H1 (cell line): ENCODE measurements at regions not wholly inside any gene's neighbourhood (a gene's known extent, or its start where the extent isn't known, plus 50 kb on each side); places are given as distances from the start of the nearest gene placed in this dataset.

ENCODE experiments used
- ATF3 ChIP-seq: IDR thresholded peaks from 2 replicates; pipeline ENCODE4 v1.6.1; 2011; ENCODE audit warnings: low read depth, mild to moderate bottlenecking, low read length; ENCODE audit not compliant: insufficient read depth
- CEBPB ChIP-seq: IDR thresholded peaks from 2 replicates; pipeline ENCODE4 v1.6.1; 2012; ENCODE audit warnings: low read depth, low read length
- CTCF ChIP-seq, 3 experiments: IDR thresholded peaks; 1 replicate in 2 of 3; 2 replicates in 1 of 3; pipeline versions ENCODE4 v1.5.1 to v1.6.1; 2011; ENCODE audit warnings: low read length in 3 of 3, mild to moderate bottlenecking in 3 of 3, inconsistent platforms in 2 of 3, low read depth in 1 of 3, moderate library complexity in 1 of 3; ENCODE audit not compliant: insufficient read depth in 1 of 3; ENCODE audit errors: control extremely low read depth in 1 of 3
- MAFK ChIP-seq: IDR thresholded peaks from 2 replicates; pipeline ENCODE4 v1.6.1; 2012; ENCODE audit warnings: low read depth, mild to moderate bottlenecking, improper control_type of control experiment, low read length
- POLR2A ChIP-seq, 2 experiments: IDR thresholded peaks; 1 replicate in 1 of 2; 2 replicates in 1 of 2; pipeline ENCODE4 v1.6.1; 2011; ENCODE audit warnings: low read depth in 2 of 2, low read length in 2 of 2, mild to moderate bottlenecking in 2 of 2; ENCODE audit errors: control extremely low read depth in 1 of 2
- POLR2AphosphoS5 ChIP-seq: IDR thresholded peaks from 2 replicates; pipeline ENCODE4 v1.6.1; 2011; ENCODE audit warnings: low read depth, low read length
- SIN3A ChIP-seq, 2 experiments: IDR thresholded peaks in 1 of 2; conservative IDR thresholded peaks in 1 of 2; 2 replicates each; pipeline ENCODE4 v1.6.1; 2011 to 2012; ENCODE audit warnings: low read length in 2 of 2, improper control_type of control experiment in 1 of 2, low read depth in 1 of 2, mild to moderate bottlenecking in 1 of 2
- SP1 ChIP-seq: IDR thresholded peaks from 2 replicates; pipeline ENCODE4 v1.6.1; 2011; ENCODE audit warnings: low read depth, low read length
- SRF ChIP-seq: IDR thresholded peaks from 2 replicates; pipeline ENCODE4 v1.6.1; 2011; ENCODE audit warnings: mild to moderate bottlenecking, low read depth, low read length, moderate library complexity
- TBP ChIP-seq: IDR thresholded peaks from 2 replicates; pipeline ENCODE4 v1.6.1; 2011; ENCODE audit warnings: low read depth, low read length, improper control_type of control experiment
- TCF12 ChIP-seq: IDR thresholded peaks from 2 replicates; pipeline ENCODE4 v1.6.1; 2011; ENCODE audit warnings: low read depth, mild to moderate bottlenecking, low read length
- YY1 ChIP-seq: IDR thresholded peaks from 2 replicates; pipeline ENCODE4 v1.6.1; 2011; ENCODE audit warnings: low read depth, mild to moderate bottlenecking, low read length

GRCh38 chr18:72942766-72943165 is 75.0 kb upstream of the NETO1 start:
- TF ChIP-seq CTCF (IDR thresholded peaks at IDR 0.05; ENCODE audit: control extremely low read depth in 1 of 3, insufficient read depth in 1 of 3, low read depth in 1 of 3, low read length in 3 of 3) (no peak), TBP (no peak), SIN3A (conservative IDR thresholded peaks at IDR 0.05 in 1 of 2, IDR thresholded peaks at IDR 0.05 in 1 of 2; ENCODE audit: low read depth in 1 of 2, low read length in 2 of 2) (no peak), YY1 (no peak), CEBPB (no peak), POLR2AphosphoS5 (no peak), SP1 (no peak), TCF12 (no peak), SRF (no peak), MAFK (no peak), POLR2A (IDR thresholded peaks at IDR 0.05; ENCODE audit: control extremely low read depth in 1 of 2, low read depth in 2 of 2, low read length in 2 of 2) (no peak), ATF3 (no peak)
